Heart left ventricle (tissue), 16 donors: ENCODE measurements at regions not wholly inside any gene's neighbourhood (a gene's known extent, or its start where the extent isn't known, plus 50 kb on each side); places are given as distances from the start of the nearest gene placed in this dataset.

Source experiments
- ATAC-seq, 4 donors: fragments of 200-7000 bp; cut with Tn5 transposase; one replicate each; pipeline ENCODE4 v1.9.1; 2020 to 2022; ENCODE audit warnings: moderate library complexity in 4 of 4, mild to moderate bottlenecking in 3 of 4, moderate number of reproducible peaks in 1 of 4
- DNase-seq, 5 donors: peaks; one replicate each; pipeline ENCODE4 v3.0.0-alpha.2; 2020
- H3K27ac ChIP-seq, 12 donors: fragments of 200-600 bp; sonication (generic) in 4 of 12; one replicate each; pipeline versions ENCODE4 v1.5.0 to v1.8.0; 2016 to 2022; ENCODE audit warnings: mild to moderate bottlenecking in 2 of 12
- H3K27me3 ChIP-seq, 9 donors: fragments of 200-600 bp; sonication (generic) in 2 of 9; one replicate each; pipeline versions ENCODE4 v1.5.1 to v1.8.0; 2016 to 2022; ENCODE audit warnings: mild to moderate bottlenecking in 3 of 9
- H3K36me3 ChIP-seq, 9 donors: fragments of 200-600 bp; sonication (generic) in 2 of 9; one replicate each; pipeline versions ENCODE4 v1.5.0 to v1.8.0; 2018 to 2022; ENCODE audit warnings: mild to moderate bottlenecking in 2 of 9
- H3K4me1 ChIP-seq, 12 donors: fragments of 200-600 bp; sonication (generic) in 4 of 12; one replicate each; pipeline versions ENCODE4 v1.5.0 to v1.8.0; 2016 to 2022; ENCODE audit warnings: mild to moderate bottlenecking in 3 of 12
- H3K4me3 ChIP-seq, 12 donors: fragments of 200-600 bp; sonication (generic) in 4 of 12; one replicate each; pipeline versions ENCODE4 v1.5.0 to v1.8.0; 2017 to 2022; ENCODE audit warnings: mild to moderate bottlenecking in 9 of 12, moderate library complexity in 4 of 12
- H3K9me3 ChIP-seq, 12 donors: fragments of 200-600 bp; sonication (generic) in 4 of 12; one replicate each; pipeline versions ENCODE4 v1.5.0 to v1.8.0; 2016 to 2022; ENCODE audit warnings: mild to moderate bottlenecking in 1 of 12
- POLR2A ChIP-seq, 2 donors: fragments of 450-650 bp; IDR thresholded peaks; one replicate each; pipeline ENCODE4 v1.6.1; 2017; ENCODE audit warnings: antibody characterized with exemption in 2 of 2, mild to moderate bottlenecking in 2 of 2, moderate library complexity in 2 of 2
- WGBS, 4 donors: extraction: QIAGEN DNeasy Blood & Tissue Kit in 2 of 4; methylation state at CpG; one replicate each; pipeline versions ENCODE4 v1.1.5 to v1.1.7; 2013 to 2018; 5-methylcytosine and 5-hydroxymethylcytosine counted together
- intact Hi-C, 10 donors: fragments of 100-400 bp; cut with DNase I; formaldehyde crosslinking; loops; one replicate each; pipeline versions ENCODE4 v1.11.1 to v1.14.2; 2022
- TF ChIP-seq, protein P1 (sequence below), 12 donors: fragments of 200-600 bp; sonication (generic) in 4 of 12; IDR thresholded peaks; one replicate each; pipeline versions ENCODE4 v1.5.0 to v1.8.0; 2018 to 2022; ENCODE audit warnings: antibody characterized with exemption in 12 of 12, mild to moderate bottlenecking in 5 of 12
- donor health status: ischemic (EF 13 %, LVEDD 7.1; RV severe dilation, severe dysfunction).
- donor health status: healthy with polysubstance abuse.
- donor health status: DM: no; HTN: yes; CAD: no.
- donor health status: DM: no; HTN: no; CAD: no.
- donor health status: ischemic (EF 25% LVEDD 6.9; RV normal size, moderate dysfunction).
- donor health status: ischemic (EF 25% LVEDD 5.7; RV mildly dilated, moderate dysfunction).
- donor health status: healthy.
- donor health status: DM: yes; HTN: yes; CAD: no.
- donor health status: ischemic (EF 35%, LVEDD 5.7; RV mildly dilated, moderate dysfunction).
- donor health status: nonischemic (EF 11% LVEDD 7.7; RV severe dilation, severe dysfunction).
- donor health status: DM: yes; HTN: yes; CAD: no.
- donor health status: PGD.
- donor health status: ischemic (EF 29% LVEDD 5.4; RV normal size, mild dysfunction).
- donor health status: nonischemic (EF 23%, LVEDD 6.1; RV moderate dilation, normal function).

DNA sequence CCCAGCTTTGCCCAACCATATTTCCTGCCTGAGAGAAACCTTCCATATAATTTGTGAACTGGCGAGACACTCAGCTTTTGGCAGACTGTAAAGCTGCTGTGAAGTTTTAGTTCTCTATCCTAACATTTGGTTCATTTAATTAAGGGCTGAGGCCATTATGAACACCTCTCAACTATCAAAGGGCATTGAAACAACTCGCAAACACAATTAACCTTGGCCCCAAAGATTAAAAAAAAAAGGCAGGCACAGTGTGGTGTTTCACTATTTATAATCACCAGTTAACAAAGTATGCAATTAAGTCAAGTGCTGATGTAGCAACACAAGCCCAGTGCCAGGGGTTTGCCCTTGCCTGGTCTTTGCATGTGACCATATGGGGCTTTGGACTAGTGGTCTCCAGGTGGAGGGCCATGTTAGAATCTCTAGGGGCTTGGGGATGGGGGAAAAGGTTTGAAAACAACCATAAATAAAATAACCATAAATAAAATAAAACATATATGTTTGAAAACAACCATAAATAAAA is 297.6 kb upstream of the SKOR2 start:
- Histone ChIP-seq H3K27me3 (peaks cover 0 to 39% (median 8%) of the 10 kb centered on the region in 9 donors), H3K9me3 (no peaks in the 10 kb centered on the region), H3K27ac (no peak overlapping the region), H3K4me3 (no peak overlapping the region), H3K4me1 (peaks cover 0 to 8% (median 0%) of the 10 kb centered on the region in 12 donors), H3K36me3 (no peaks in the 10 kb centered on the region)
- peak in 1 of 5 donors; percentile 54 for DNase-seq
- intact Hi-C loops: no loop called here
- TF ChIP-seq, protein P1, sequence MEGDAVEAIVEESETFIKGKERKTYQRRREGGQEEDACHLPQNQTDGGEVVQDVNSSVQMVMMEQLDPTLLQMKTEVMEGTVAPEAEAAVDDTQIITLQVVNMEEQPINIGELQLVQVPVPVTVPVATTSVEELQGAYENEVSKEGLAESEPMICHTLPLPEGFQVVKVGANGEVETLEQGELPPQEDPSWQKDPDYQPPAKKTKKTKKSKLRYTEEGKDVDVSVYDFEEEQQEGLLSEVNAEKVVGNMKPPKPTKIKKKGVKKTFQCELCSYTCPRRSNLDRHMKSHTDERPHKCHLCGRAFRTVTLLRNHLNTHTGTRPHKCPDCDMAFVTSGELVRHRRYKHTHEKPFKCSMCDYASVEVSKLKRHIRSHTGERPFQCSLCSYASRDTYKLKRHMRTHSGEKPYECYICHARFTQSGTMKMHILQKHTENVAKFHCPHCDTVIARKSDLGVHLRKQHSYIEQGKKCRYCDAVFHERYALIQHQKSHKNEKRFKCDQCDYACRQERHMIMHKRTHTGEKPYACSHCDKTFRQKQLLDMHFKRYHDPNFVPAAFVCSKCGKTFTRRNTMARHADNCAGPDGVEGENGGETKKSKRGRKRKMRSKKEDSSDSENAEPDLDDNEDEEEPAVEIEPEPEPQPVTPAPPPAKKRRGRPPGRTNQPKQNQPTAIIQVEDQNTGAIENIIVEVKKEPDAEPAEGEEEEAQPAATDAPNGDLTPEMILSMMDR (IDR thresholded peaks at IDR 0.05): no peak
- TF ChIP-seq POLR2A (IDR thresholded peaks at IDR 0.05): no peak
- peak in 3 of 4 donors; percentile 46 to 62 (median 56) for ATAC-seq
- 40 to 52% (median 49%) methylated on average over 2 of the region's 2 CpGs for WGBS, 4 donors

DNA sequence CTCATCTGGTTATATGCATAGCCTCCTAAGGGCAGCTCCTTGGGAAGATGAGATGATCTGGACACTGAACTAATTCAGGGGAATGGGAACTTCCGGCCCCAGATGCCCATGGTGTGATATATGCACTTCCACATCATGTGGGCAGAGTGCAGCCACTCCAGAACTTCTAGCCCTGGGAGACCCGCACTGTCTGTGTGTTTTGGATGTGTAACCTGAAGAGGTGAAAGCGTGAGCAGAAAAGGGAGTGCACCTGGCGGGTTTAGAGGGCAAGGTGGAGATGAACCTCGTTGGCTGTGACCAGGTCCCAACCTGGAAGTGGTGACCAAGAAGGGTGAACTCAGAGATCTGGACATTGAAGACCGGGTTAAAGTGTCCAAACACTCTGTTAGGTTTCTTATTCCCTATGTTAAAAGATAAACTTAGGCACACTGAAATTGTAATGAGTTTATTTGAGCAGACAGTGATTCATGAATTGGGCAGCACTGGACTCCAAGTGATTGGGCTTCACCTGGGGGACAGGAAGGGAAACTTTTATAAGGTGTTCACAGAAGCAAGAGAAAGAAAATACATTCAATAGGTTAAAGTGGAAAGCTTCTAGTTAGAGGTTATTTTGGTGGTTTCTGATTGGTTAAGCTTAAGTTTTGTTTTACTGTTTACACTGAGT is 296.2 kb upstream of the SKOR2 start:
- intact Hi-C loops: no loop called here
- Histone ChIP-seq H3K4me1 (peaks cover 0 to 8% (median 0%) of the 10 kb centered on the region in 12 donors), H3K27me3 (peaks cover 0 to 51% (median 12%) of the 10 kb centered on the region in 9 donors), H3K4me3 (no peak overlapping the region), H3K36me3 (no peaks in the 10 kb centered on the region), H3K27ac (no peak overlapping the region), H3K9me3 (no peaks in the 10 kb centered on the region)
- TF ChIP-seq POLR2A (IDR thresholded peaks at IDR 0.05): no peak
- TF ChIP-seq, protein P1 (IDR thresholded peaks at IDR 0.05): no peak
- ATAC-seq (no peak), DNase-seq (no peak)
- 81 to 86% (median 85%) methylated on average over 6 of the region's 6 CpGs for WGBS, 4 donors

DNA sequence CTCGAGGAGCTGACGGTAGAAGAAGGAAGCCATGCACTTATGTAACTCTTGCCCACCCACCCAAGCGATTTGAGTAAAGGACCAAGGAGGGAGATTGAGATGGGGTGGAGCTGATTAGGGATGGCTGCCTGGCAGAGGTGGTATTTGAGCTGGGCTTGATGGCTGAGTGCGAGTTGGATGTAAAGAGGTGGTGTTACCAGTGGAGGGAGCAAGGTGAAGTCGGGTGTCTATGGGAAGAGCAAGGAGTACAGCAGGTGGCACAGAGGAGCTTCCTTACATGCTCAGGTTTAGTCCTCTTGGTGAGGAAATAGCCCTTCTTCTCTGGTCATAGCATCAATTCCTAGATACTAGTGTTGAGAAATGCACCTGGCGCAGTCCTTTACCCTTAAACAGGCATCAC is 294.2 kb upstream of the SKOR2 start:
- Histone ChIP-seq H3K4me3 (no peak overlapping the region), H3K27ac (no peak overlapping the region), H3K36me3 (no peaks in the 10 kb centered on the region), H3K27me3 (peaks cover 0 to 48% (median 12%) of the 10 kb centered on the region in 9 donors), H3K4me1 (peaks cover 0 to 8% (median 0%) of the 10 kb centered on the region in 12 donors), H3K9me3 (no peaks in the 10 kb centered on the region)
- 58 to 65% (median 59%) methylated on average over 6 of the region's 6 CpGs for WGBS, 4 donors
- no peak for ATAC-seq
- TF ChIP-seq, protein P1 (IDR thresholded peaks at IDR 0.05): no peak
- TF ChIP-seq POLR2A (IDR thresholded peaks at IDR 0.05): no peak
- no peak for DNase-seq
- intact Hi-C loops: no loop called here

DNA sequence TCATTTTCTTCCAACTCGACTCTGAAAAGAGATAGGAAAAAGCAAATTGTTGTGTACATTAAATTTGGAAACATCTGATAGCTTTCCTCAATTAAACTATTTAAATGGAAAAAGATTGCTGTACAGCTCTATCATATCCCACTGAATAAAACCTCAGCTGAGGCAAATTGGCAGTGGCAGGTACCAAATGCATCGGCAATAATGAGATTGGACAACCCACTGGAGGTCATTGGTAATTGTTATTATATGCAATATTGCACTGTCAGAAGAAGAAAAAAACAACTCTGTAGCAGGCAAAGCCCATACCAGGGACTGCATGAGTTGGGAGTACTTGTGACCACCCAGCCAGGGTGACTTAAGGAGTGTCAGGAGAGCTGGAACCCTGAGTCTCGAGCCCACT is 291.6 kb upstream of the SKOR2 start:
- H3K27me3 ChIP-seq: peaks cover 0 to 36% (median 12%) of the 10 kb centered on the region in 9 donors

More for the DNA sequence above, 291.6 kb upstream of the SKOR2 start:
- ATAC-seq (no peak), DNase-seq (no peak)
- intact Hi-C loops: no loop called here
- Histone ChIP-seq H3K4me1 (no peaks in the 10 kb centered on the region), H3K36me3 (no peaks in the 10 kb centered on the region), H3K9me3 (no peaks in the 10 kb centered on the region), H3K27ac (no peak overlapping the region), H3K4me3 (no peak overlapping the region)
- TF ChIP-seq, protein P1 (IDR thresholded peaks at IDR 0.05): no peak
- 72 to 82% (median 75%) methylated on average over 3 of the region's 3 CpGs for WGBS, 4 donors
